Endothelial cell of umbilical vein (primary cell): ENCODE measurements at regions not wholly inside any gene's neighbourhood (a gene's known extent, or its start where the extent isn't known, plus 50 kb on each side); places are given as distances from the start of the nearest gene placed in this dataset.

Source experiments
- EZH2 ChIP-seq: IDR thresholded peaks from 2 replicates; pipeline ENCODE4 v1.6.1; 2012; ENCODE audit warnings: borderline replicate concordance, low read depth, mild to moderate bottlenecking, moderate library complexity, low read length, inconsistent platforms; ENCODE audit not compliant: severe bottlenecking
- MAX ChIP-seq: IDR thresholded peaks from 2 replicates; pipeline ENCODE4 v1.6.1; 2011; ENCODE audit not compliant: insufficient read depth, insufficient read length
- MYC ChIP-seq: IDR thresholded peaks from one replicate; pipeline ENCODE4 v1.6.1; 2011; ENCODE audit warnings: mild to moderate bottlenecking, low read depth, low read length
- POLR2AphosphoS5 ChIP-seq: IDR thresholded peaks from 2 replicates; pipeline ENCODE4 v1.6.1; 2012; ENCODE audit warnings: low read depth, mild to moderate bottlenecking, control low read depth, low read length, moderate library complexity; ENCODE audit not compliant: insufficient read depth
- TF ChIP-seq, protein P1 (sequence below), 2 donors: IDR thresholded peaks; 1 replicate in 1 of 2; 2 replicates in 1 of 2; pipeline ENCODE4 v1.5.1; 2011; ENCODE audit warnings: low read length in 2 of 2, mild to moderate bottlenecking in 2 of 2, moderate library complexity in 2 of 2, control low read depth in 1 of 2, inconsistent platforms in 1 of 2, low read depth in 1 of 2; ENCODE audit not compliant: insufficient read depth in 1 of 2; ENCODE audit errors: extremely low read depth in 1 of 2

GRCh38 chr2:153136216-153136615, 342.3 kb downstream of the RPRM start:
- TF ChIP-seq, protein P1, sequence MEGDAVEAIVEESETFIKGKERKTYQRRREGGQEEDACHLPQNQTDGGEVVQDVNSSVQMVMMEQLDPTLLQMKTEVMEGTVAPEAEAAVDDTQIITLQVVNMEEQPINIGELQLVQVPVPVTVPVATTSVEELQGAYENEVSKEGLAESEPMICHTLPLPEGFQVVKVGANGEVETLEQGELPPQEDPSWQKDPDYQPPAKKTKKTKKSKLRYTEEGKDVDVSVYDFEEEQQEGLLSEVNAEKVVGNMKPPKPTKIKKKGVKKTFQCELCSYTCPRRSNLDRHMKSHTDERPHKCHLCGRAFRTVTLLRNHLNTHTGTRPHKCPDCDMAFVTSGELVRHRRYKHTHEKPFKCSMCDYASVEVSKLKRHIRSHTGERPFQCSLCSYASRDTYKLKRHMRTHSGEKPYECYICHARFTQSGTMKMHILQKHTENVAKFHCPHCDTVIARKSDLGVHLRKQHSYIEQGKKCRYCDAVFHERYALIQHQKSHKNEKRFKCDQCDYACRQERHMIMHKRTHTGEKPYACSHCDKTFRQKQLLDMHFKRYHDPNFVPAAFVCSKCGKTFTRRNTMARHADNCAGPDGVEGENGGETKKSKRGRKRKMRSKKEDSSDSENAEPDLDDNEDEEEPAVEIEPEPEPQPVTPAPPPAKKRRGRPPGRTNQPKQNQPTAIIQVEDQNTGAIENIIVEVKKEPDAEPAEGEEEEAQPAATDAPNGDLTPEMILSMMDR (IDR thresholded peaks at IDR 0.05; ENCODE audit: extremely low read depth in 1 of 2, insufficient read depth in 1 of 2, low read depth in 1 of 2, low read length in 2 of 2), result no peak
- TF ChIP-seq POLR2AphosphoS5, result no peak
- TF ChIP-seq MAX, result no peak
- no peak for TF ChIP-seq EZH2
- TF ChIP-seq MYC, result no peak
